HT1080 (cell line): ENCODE measurements at regions not wholly inside any gene's neighbourhood (a gene's known extent, or its start where the extent isn't known, plus 50 kb on each side); places are given as distances from the start of the nearest gene placed in this dataset.

Experiments used
- DNase-seq: peaks from one replicate; pipeline ENCODE4 v3.0.0-alpha.2; 2015; ENCODE audit warnings: low read depth

DNA sequence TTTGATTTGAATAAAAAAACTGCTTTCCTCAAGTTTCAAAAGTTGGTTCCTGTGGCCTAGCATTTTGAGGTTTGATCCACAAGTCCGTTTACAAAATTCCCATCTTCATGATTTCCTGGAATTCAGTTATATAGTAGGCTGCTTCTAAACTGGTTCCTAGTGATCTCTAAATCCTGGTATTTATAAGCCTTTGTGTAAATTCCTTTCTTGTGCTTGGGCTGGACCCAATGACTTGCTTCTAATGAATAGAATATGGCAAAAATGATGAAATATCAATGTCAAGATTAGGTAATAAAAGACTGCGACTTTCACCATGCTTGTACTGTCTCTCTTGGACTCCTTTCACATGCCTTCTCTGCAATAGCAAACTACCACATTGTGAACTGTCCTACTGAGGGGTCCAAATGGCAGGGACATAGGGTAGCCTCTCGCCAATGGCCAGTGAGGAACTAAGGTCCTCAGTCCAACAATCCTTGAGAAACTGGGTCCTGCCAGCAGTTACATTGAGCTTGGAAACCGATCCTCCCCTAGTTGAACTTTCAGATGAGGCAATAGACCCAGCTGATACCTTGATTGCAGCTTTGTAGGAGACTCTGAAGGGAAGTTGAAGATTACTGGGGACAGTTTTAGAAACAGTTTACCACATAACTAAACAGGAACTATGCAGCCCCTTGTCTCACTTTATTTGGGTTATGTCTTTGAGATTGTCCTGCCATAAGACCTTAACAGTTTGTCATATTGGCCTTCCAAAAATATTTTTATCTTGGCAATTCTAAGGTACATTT, 303.9 kb upstream of the TBC1D5 start:
- no peak for DNase-seq

DNA sequence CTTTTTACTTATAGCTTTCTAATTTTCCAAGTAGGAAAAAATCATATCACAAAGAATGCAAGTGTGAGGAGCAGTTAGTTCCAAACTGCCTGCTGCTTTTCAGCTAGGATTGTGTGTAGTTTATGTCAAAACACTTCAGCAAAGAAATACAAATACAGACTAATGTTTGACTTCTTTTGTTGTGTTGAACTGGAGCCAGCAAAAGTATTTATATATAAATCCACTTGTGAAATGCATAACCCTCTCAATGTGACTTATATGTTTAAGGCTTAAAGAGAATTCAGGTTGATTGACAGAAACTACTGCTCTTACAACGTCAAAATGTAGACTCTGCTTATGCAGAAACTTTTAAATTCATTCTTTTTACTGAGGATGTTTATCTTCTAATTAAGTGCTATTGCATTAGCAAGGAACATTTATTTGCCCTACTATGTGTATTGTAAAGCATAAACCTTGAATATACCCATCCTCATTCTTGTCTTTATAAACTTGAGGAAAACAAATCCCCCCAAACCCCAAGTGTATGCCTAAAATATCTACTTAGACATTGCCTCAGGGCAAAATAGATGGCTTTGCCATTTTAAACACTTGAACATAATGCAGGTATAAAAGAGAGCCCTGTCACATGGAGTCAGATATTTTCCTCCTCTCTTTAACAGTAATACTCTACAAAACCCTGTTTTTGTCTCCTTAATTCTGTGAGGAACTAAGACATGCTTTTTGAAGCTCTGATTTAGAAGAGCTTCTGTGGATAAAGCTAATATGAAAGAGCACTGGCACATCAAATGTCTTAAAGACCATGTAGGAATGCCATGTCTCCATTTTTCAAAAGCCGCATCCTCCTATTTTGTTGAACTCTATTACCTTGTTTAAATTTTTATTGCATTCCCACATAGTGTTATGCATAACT, 302.8 kb upstream of the TBC1D5 start:
- DNase-seq = no peak

DNA sequence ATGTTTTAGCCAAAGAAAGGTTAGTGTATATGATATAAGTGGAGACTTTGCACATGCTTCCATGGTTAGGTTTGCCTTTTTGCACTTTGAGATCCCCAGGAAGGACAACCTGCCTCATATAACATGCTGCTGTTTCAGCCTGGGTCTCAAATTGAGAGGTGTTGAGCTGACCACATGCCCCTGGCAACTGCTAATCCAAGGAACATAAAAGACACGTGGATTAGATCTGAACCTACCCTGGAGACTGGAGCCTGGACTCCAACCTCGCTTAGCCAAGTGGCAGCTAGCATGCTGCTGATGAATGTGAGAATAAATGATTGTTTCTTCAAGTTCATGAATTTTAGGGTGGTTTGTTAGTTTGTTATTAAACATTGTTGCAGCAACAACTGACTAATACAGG, 301.8 kb upstream of the TBC1D5 start:
- no peak for DNase-seq

DNA sequence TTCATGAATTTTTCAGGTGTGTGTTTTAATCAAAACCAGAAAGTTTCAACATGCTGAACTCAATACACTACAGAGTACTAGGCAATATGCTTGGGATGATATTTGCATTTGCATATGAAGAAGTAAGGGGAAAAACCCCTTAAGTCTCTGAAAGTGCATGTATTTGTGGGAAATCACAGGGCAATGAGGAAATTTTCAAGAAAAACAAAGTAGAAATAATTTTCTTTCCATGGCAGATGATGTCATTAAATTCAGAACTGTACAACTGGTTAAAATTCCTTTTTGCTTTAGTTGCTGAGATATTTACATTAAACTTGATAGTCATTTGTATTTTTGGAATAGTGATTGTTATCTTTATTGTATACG, 294.0 kb upstream of the TBC1D5 start:
- DNase-seq = no peak

DNA sequence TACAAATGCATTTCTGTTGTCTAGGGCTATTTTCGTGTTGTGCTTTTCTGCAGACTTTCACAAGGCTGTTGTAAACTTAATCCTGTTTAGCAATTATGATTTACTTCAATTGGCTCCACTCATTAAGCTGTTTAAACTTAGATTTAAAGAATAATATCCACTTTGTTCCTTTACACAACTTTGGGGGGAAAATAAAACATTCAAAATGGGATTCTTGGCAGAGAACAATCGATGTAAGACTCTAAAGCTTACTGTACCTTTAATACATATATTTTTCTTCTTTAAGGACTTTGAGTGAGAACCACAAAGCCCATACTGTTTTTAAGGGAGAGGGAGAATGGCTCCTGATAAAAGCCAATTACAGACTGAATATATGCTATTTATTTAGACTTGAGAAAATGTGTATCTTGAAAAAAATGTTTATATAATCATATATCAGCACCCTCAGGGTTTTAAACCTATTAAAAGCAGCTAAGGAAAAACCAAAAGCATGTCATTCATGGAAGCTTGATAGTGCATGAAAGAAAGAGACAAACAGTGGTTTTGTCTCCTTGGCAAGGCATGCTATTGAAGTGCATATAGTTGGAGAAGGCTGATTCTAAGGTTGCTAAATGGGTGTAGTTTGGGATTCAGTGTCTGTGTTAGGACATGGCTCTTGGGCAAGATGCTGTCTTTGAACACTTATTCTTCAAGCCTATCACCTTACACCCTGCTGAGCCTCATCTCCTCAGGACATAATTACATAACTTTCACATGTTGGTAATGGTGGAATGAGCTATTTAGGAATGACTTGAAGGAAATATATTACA, 293.4 kb upstream of the TBC1D5 start:
- no peak for DNase-seq

DNA sequence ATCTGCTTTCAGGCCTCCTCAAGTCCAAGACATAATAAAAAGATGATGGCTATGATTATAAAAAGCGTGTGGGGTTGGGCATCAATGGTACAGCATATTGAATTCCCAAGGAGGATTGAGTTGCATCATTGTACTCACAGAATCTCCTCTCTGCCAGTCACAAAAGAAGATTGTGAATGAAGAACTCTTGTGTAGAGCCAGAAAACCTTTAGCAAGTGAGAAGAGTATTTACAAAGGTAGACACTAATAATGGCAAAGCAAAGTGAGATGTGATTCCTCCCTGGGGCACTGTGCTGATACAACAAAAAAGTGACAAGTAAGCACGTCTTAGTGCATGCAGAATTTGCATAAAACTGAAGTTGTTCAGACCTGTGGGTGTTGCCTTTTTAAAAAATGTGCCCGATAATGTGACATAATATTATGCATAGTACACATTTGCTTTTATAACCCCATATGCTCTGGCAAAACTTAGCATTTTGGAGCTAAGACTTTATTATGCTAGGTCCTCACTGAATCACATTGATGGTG, 291.2 kb upstream of the TBC1D5 start:
- no peak for DNase-seq

DNA sequence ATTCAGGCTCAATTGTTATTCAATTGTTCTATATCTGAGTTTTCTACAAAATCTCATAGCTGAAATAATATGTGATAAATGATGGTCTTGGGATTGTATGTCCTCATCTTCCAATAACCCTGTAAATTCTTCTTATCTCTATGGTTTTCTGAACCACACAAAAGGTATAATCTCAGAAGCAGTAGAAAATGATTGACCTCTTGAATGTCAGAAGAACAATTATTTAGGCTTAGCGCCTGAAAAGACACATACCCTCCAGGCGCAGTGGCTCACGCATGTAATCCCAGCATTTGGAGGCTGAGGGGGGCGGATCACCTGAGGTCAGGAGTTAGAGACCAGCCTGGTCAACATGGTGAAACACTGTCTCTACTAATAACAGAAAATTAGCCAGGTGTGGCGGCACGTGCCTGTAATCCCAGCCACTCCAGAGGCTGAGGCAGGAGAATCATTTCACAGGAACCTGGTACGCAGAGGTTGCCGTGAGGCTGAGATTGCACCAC, 288.0 kb upstream of the TBC1D5 start:
- no peak for DNase-seq

DNA sequence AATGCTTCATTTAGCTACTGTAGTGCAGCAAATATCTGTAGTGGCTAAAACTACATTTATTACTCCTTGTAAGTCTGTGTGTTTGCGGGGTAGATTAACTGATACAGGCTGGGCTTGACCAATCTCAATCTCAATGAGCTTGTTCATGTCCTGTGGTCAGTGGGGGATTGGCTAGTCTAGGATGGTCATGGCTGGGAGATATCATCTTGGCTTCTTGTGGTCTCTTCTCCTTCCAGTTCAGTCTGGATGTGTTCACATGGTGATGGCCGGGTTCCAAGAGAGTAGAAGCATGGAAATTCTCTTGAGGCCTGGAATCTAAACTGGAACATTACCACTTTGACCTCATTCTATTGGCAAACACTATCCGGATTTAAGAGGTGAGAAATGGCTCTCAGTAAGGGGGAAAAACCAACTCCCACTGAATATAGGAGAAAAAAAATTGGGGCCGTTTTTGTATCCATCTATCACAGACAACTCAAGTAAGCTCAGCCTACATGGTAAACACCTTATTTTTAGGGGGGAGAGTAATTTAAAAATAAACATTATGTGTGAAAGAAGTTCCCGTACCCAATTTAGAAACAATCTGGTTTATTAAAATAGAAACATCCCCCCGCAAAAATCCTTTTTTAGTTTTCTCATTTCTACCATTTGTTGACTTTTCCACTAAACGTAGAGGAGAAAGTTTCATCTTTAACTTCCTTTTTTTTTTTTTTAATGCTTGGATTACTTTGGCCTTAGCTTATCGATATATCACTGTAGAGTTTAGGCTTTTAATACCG, 284.9 kb upstream of the TBC1D5 start:
- peak; percentile 35 for DNase-seq

DNA sequence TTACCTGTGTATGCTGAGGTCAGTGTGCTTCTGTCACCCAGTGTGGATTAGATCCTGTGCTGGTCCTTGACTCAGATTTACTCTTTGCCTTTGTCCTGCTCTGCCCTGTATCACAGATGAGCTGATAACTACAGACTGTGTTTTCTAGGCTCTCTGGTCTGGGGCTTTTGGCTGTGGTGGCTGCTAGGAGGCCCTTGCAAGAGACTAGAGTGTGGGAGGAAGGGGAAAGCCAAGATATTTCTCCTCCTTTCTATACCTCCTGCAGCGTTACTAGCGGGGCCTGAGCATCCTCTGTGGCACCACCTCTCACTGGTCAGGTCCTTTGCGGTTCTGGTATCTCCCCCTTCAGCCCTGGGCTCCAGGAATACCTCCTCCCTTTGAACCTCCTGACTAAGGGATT, 282.3 kb upstream of the TBC1D5 start:
- no peak for DNase-seq

DNA sequence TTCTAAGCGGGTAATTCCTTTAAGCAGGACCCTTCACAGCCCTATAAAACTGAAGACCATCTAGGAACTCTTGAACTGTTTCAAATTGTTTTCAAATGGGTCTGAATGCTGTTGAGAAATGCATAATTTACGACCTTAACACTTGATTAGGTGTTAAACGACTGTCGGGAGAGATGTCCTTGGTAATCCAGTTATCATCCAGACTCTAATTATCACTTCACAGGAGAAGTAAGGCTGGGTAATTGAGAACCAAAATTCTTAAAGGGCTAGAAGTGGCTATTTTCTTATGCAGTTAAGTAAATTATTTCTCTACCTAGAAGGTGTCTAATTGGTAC, 276.7 kb upstream of the TBC1D5 start:
- no peak for DNase-seq

DNA sequence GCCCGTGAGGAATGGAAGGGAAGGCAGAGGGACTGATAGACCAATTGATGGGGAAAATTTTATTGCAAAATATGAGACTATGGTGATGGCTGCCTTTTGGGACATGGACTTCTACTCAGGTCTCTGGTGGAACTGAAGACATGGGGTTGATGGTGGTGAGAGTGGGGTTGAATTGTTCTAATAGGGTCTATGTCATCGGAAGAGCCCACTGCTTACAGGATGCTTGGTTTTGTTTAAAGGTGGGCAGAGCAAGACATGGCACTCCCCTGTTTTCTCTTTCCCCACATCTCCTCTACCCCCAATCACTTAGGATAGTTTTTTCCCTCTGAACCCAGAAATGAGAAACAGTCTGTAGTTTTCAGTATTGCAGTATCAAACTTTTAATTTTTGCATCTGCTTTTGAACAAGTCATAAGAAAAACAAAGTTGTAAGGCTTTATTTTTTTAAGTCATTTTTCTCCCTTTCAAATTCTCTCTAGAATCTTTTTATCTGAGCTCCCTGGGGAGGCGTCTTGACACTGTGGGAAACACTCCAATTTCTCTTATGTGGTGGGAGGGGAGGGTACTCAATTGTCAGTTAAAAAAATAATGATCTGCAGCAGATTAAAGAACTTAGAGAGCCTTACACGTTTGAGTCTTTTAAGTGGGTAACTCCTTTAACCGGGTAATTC, 276.2 kb upstream of the TBC1D5 start:
- DNase-seq = no peak

DNA sequence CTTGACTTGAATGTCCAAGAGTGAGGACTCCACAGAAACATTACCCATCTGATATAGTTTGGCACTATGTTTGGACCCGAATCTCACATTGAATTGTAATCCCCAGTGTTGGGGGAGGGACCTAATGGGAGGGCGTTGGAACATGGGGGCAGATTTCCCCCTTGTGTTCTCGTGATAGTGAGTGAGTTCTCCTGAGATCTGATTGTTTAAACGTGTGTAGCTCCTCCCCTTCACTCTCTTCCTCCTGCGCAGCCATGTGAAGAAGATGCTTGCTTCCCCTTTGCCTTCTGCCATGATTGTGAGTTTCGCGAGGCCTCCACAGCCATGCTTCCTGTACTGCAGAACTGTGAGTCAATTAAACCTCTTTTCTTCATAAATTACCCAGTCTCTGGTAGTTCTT, 273.9 kb upstream of the TBC1D5 start:
- DNase-seq = no peak

DNA sequence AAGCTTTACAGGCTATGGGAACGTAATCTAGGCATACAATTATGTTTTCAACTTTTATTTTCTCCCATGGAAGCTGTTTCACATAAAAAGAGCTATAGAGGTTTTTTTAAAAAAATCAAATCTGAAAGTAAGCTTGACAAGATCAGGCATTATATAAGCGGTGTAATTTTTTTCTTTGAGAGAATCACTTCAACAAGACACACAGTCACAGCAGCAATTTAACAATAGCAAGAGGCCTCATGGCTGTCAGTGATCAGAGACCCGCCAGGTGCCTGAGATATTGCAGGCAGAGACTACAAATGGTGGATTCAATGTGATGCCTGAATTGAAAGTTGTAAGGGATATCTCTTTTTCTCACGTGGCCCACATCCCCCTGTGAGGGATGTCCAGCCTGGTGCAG, 270.5 kb upstream of the TBC1D5 start:
- DNase-seq = no peak

DNA sequence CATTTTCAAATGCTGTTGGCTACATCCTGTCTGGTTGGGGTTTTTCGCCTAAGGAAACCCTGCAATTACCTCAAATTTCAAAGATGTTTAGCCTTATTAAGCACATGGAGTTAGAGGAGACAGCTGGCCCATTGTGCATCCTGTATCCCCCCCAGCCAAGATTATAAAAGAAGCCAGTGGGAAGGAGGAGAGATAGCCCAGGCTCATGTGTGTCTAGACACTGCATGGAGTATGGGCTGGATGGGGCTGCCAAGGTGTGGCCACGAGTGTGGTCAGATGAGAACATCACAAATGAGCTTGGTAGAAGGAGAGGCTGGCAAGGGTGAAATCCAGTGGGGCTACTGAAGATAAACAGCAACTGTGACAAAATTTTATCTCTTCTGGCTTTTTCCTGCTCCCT, 270.0 kb upstream of the TBC1D5 start:
- no peak for DNase-seq

DNA sequence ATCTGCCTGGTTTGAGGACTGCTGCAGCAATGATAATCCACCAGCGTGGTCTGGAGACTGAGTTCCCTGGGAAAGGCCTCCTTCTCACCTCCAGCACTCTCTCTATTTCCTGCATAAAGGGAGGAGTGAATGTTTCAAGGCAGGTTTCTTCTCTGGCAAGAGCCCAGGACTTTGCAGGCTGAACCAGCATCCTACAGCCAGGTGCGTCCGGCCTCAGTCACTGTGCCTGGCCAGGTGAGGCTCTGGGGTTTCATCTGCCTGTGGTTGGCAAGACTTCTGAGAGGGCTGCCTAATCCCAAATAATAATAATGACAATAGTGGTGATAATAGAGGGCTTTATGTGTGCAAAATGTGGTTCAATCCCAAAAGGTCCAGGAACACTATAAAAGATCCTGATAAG, 269.0 kb upstream of the TBC1D5 start:
- no peak for DNase-seq

DNA sequence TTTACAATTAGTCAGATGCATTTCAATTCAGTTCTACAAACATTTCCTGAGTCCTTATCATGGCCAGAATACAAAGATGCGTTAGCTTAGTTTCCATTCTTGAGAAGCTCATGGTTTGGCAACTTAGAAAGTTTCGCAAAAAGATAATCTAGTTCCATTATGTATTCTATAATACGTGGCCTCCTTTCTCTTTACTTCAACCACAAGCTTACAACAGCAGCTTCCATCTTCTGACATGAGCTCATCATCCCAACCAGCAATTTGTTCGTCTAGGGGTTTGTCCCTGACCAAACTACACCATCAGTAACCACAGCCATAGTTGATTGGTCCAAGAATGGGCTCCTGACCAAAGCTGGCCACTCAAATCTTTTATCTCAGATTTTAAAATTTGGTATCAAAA, 267.6 kb upstream of the TBC1D5 start:
- DNase-seq = no peak

DNA sequence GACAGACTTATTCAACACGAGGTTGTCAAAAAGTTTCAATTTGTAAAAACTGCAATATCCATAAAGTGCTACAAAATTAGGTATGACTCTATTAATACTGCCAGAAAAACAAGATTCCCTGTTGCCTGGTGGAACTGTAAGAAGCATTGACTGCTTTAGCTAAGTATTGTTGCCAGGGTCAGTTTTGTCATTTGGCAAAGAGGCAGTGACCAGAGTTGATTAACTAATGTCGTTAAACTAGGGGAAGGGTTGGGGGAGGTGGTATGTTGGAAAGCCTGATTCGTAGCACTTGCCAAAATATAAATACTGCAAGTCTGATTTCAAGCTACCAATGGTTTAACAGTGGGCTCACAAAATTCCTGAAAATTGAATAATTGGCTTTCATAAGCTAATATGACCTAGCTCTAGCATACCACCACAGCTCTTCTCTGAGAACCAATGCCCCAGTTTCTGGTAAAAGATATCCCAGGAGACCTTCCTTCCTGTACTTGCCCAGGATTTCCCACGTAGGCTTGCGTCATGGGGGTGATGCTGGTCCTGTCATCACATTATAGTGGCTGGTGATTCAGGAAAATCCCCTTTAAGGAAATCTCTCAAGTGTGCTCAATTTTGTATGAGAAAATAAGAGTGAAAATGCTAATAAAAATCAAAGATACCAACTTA, 266.4 kb upstream of the TBC1D5 start:
- no peak for DNase-seq

DNA sequence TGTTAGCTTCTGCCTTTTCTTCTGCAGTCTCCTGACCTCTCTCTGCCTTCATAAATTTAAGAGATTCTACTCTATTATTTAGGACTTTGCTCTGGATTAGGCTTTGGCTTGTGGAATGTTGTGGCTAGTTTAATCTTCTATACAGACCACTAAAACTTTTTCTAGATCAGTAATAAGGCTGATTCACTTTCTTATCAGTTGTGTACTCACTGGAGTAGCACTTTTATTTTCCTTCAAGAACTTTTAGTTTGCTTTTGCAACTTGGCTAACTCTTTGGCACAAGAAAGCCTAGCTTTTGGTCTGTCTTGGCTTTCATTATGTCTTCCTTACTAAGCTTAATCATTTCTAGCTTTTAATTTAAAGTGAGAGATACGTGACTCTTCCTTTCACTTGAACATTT, 265.5 kb upstream of the TBC1D5 start:
- DNase-seq = no peak

DNA sequence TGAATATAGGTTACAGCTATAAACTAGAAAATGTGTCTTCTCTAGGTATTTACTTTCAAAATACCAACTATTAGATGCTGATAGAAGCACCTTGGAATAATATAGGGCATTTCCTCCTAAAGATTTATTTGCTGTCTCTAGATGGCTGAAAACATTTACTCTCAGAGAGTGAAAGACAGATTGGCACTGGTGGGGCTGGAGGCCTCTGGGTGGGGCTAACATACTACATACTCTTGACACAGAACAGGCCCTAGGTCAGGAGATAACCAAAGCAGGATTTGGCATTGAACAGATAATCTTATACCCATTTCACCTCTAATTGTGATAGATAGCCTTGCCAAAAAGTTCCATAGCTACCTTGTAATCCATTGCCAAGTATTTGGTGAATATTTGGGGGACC, 253.3 kb upstream of the TBC1D5 start:
- no peak for DNase-seq

DNA sequence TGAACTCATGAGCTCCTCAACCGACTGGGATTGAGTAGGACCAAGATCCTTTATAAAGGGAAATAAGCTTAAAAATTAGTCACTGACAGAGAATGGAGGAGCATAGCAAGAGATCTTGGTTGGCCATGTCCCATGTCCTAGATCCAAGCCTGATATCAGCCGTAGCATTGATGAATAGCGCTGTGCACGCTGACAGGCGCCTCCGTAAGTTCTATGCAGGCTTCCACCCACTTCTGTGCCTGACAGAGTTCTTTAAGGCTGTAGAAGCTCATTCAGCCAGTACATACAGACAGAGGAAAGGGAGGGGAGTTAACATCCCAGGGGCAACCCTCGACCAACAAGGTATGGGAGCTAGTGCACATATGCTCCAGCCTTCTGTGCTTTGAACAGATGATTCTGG, 251.7 kb upstream of the TBC1D5 start:
- no peak for DNase-seq
